Hepatic stellate cell (primary cell): ENCODE measurements at regions not wholly inside any gene's neighbourhood (a gene's known extent, or its start where the extent isn't known, plus 50 kb on each side); places are given as distances from the start of the nearest gene placed in this dataset.
A peak's percentile ranks its signal among the peaks of the same experiment; 100 is the strongest.
"Not testable (repeated sequence)": the region's sequence is repeated elsewhere in the genome, so short reads cannot be mapped to it uniquely, and the experiment has no call there.

ENCODE experiments used
- DNase-seq: peaks from one replicate; pipeline ENCODE4 v3.0.0; 2011; ENCODE audit warnings: low spot score

DNA sequence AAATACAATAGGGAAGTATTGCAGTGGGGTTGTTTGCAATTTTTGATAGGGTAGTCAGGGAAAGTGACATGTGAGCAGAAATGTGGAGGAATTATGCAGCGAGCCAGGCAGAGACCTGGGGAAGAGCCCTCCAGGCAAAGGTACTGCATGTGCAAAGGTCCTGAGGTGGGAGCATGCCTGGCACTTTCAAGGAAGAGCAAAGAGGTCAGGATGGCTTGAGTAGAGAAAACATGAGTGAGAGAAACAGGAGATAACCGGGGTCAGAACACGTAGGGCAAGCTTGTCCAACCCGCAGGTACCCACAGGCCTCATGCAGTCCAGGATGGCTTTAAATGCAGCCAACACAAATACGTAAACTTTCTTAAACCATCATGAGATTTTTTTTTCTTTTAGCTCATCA is 71.0 kb downstream of the COQ2 start:
- no peak for DNase-seq

- DNase-seq = no peak
These were observed 72.4 kb downstream of the COQ2 start for GRCh38 chr4:83212041-83212851.

DNA sequence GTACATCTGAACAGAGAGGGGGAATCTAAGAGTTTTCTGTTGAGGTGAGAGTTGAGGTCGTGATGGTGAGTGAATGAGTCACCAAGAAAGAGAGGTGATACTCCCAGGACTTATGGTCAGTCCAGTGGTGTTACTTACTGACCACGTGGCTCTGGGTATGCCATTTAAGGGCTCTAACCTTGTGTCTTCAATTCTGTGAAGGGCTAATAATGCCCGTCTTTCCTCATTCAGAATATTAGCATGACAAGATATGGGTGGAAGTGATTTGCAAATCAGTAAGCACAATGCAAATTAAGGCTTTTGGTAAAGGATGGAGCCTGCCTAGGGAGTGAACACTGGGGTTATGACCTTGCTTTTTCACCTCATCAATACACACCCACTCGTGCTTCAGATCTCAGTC is 75.2 kb downstream of the COQ2 start:
- no peak for DNase-seq

- peak; percentile 37 for DNase-seq
These were observed 75.9 kb downstream of the COQ2 start for GRCh38 chr4:83208371-83209365.

GRCh38 chr4:83207497-83208101 is 77.0 kb downstream of the COQ2 start:
- peak; percentile 33 for DNase-seq

DNA sequence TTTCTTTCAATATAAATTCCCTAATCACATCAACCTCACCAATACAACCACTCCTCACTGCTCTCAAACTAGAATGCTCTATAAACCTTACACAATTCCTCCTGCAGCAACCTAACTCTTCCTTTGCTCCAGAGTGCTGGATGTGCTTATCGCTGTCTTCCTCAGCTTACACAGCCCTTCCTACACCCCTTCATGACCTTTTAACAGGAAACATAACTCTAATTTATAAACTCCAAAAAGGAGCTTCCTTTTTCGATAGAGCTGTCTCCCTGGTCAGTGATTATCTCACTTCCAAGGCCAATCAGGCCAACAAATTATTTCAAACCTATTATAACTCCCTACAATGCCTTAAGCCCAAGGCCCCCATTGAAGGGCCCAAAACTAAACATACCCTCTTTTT is 78.8 kb downstream of the COQ2 start:
- DNase-seq = no peak

DNA sequence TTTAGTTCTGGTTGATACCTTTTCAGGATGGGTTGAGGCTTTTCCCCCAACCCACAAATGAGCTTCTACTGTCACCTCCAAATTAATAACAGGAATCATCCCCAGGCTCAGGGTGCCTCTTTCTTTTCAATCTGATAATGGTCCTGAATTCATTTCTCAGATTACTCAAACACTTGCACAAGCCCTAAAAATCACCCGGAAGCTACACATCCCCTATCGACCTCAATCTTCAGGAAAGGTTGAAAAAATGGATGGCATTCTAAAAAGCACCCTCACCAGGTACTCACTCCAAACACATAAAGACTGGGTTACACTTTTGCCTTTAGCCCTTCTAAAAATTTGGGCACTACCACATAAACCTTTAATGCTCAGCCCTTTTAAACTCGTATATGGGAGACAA is 79.9 kb downstream of the COQ2 start:
- DNase-seq = no peak

- no peak for DNase-seq
These were observed 82.8 kb downstream of the COQ2 start for GRCh38 chr4:83201761-83202160.

DNA sequence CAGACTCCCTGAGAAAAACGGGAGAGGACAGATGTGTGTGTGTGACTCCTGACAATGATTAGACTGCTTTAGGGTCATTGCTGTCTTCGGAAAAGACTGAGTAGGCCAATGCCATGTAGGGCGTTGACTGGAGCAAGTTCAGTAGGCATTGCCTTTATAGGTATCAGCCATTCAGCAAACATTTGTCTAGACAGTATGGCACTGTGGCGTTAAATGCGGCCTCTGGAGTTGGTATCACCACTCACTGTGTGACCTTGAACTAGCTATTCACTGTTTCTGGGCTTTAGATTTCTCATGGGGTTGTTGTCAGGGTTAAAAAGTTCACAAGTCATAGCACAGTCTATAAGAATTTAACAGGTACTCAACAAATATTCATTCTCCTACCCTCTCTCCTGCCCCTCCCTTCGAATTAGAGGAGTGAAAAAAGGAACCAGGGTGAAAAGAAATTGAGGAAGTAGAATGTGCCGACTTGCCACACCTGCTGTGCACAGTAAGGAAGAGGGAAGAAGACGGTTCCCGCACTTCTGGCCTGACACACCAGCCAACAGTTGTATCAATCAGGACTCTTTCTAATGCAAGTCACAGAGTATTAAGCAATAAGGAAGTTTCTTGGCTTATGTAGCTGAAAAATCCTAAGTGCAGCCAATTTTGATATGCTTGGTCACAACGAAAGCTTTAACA is 83.2 kb upstream of the PLAC8 start:
- no peak for DNase-seq

DNA sequence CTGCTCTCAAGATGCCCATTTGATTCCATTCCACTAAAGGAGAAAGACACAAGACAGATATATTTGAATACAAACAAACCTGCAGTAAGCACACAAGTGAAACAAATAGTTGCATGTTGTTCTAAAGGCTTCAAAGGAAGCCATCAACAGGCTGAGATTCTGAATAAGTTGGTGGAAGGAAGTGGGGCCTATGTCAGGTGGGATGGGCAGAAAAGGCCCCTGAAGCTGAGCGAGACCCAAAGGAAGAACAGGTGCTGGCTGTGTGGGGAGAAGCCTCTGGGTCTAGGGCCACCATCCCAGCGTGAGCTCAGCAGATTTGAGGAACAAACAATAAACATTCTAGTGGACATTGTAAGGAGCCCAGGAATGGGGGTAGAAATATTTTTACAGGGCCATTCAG is 82.4 kb upstream of the PLAC8 start:
- DNase-seq = no peak

GRCh38 chr4:83195269-83195668 is 80.7 kb upstream of the PLAC8 start:
- no peak for DNase-seq

- DNase-seq = not testable (repeated sequence)
These were observed 80.1 kb upstream of the PLAC8 start for GRCh38 chr4:83194588-83194987.

GRCh38 chr4:83192634-83193033 is 78.1 kb upstream of the PLAC8 start:
- no peak for DNase-seq

DNA sequence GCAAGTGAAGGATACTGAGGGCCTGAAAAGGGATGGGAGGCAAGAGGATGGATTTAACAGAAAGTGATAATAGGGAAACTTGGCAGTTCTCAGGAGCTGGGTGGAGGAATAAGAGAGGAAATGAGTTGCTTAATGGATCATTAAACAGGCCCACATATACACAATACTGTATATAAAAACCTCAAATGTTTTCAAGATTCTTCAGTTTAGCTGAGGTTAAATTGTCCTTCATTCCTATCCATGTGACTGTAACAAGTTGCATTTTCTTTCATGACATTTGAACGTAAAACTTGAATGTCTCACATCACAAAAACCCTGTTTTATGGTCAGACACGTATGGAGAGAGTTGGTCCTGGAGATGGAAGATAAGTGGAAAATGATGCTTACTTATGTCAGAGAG is 76.5 kb upstream of the PLAC8 start:
- DNase-seq = no peak

DNA sequence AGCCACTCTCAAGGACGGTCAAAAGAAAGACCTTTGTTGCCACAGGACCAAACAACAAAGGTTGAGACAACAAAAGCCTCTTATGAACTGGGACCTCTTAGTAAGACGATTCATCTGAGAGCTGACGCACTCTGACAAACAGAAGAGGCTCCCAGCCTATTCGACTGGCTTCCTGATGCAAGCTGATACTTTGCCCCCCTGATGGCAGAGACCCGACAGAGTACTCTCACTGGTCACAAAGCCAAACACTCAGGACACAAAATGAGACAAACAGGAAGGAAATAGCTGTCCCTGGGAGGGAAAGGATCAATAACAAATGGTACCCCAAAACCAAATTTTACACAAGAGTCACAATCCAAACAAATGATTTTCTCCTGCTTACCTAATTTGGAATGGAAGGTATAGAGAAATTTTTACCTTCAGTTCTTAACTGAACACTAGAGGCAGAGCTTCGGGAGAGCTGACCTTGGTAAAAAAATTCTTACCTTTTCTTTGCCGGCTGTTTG is 75.2 kb upstream of the PLAC8 start:
- DNase-seq = no peak

DNA sequence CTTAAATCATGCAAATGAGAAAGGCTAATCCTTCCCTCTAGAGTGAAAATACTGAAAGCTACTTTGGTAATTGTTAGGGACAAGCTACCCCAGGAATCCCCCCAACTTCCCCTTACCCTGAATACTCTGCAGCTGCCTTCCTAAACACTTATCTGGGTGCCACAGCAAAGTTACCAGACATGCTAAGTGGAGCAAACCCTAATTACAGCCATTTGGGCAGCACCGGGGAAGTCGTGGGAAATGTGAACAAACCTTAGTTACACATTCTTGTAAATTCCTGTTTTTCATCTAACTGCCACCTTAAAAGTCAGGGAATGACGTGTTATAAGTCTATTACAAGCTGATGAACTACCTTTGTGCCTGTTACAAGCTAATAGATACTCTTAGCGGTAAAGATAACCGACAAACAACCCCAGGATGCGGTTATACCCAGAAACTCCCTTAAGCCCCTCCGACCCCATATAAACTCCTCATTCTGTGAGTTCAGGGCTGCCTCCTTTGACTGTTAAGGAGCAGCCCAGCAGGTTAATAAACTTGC is 66.0 kb upstream of the PLAC8 start:
- DNase-seq = no peak

- DNase-seq = no peak
These were observed 64.7 kb upstream of the PLAC8 start for GRCh38 chr4:83179205-83179604.

DNA sequence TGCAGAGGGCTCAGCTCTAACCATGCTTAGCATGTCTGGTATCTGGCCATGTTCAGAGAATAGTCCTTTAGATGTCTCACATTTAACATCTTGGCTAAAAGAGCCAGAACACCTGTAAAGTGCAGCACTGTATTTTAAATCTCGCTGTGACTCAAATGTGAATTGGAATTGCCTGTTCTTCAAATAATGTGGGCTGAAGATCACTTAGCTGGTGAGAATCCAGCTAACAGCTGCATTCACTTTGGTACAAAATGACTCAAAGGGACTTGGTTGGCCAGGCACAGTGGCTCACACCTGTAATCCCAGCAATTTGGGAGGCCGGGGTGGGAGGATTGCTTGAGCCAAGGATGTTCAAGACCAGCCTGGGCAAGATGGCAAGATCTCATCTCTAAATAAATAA is 63.5 kb upstream of the PLAC8 start:
- no peak for DNase-seq

GRCh38 chr4:83177182-83177581 is 62.7 kb upstream of the PLAC8 start:
- DNase-seq = no peak

- DNase-seq = no peak
These were observed 60.4 kb upstream of the PLAC8 start for GRCh38 chr4:83174844-83175414.

- no peak for DNase-seq
These were observed 57.8 kb upstream of the PLAC8 start for GRCh38 chr4:83172371-83172770.
